ENCODE measurements at regions not wholly inside any gene's neighbourhood (a gene's known extent, or its start where the extent isn't known, plus 50 kb on each side); places are given as distances from the start of the nearest gene placed in this dataset.

DNA sequence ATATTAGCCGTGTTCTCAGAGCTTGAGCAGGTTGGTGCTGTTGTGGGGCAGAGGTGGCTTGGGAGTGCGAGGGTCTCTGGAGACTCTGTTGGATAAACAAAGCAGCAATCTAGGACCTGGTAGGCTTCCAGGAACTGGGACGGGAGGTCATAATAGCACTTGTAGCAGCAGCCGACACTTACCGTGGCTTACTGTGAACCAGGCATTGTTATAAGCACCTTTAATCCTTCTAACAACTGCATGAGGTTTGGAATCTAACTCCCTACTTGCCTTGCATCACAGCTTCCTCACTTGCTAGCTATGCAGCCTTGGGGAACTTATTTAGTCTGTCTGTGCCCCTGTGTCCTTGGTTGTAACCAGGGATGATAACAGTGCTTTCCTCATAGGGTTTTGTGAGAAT lies 94.9 kb downstream of the NAV1 start:
- TF ChIP-seq, protein P1, sequence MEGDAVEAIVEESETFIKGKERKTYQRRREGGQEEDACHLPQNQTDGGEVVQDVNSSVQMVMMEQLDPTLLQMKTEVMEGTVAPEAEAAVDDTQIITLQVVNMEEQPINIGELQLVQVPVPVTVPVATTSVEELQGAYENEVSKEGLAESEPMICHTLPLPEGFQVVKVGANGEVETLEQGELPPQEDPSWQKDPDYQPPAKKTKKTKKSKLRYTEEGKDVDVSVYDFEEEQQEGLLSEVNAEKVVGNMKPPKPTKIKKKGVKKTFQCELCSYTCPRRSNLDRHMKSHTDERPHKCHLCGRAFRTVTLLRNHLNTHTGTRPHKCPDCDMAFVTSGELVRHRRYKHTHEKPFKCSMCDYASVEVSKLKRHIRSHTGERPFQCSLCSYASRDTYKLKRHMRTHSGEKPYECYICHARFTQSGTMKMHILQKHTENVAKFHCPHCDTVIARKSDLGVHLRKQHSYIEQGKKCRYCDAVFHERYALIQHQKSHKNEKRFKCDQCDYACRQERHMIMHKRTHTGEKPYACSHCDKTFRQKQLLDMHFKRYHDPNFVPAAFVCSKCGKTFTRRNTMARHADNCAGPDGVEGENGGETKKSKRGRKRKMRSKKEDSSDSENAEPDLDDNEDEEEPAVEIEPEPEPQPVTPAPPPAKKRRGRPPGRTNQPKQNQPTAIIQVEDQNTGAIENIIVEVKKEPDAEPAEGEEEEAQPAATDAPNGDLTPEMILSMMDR (IDR thresholded peaks at IDR 0.05): no peak
- no peak for TF ChIP-seq POLR2A (IDR thresholded peaks at IDR 0.05)
